WTC11 (cell line): ENCODE measurements at regions not wholly inside any gene's neighbourhood (a gene's known extent, or its start where the extent isn't known, plus 50 kb on each side); places are given as distances from the start of the nearest gene placed in this dataset.

Experiments used
- ATAC-seq: fragments of 200-7000 bp; cut with Tn5 transposase; 2 replicates; pipeline ENCODE4 v1.10.0; 2021; ENCODE audit warnings: mild to moderate bottlenecking, moderate library complexity
- CTCF ChIA-PET: fragments of 300-600 bp; sonication (Branson Sonifier 250); formaldehyde crosslinking; loops from one replicate; lab custom pipeline; 2021; ENCODE audit warnings: antibody characterized with exemption; lab: Charles Lee
- POLR2A ChIA-PET: fragments of 350-600 bp; sonication (Branson Sonifier 250); formaldehyde crosslinking; loops from one replicate; lab custom pipeline; 2021; ENCODE audit warnings: antibody characterized with exemption; lab: Charles Lee
- DNase-seq: peaks from one replicate; pipeline ENCODE4 v3.0.0; 2021; ENCODE audit warnings: low spot score
- H3K27ac Mint-ChIP-seq: 2 replicates; pipeline ENCODE4 v1.8.0; 2021; ENCODE audit warnings: mixed read lengths
- H3K27me3 Mint-ChIP-seq: 2 replicates; pipeline ENCODE4 v1.8.0; 2021; ENCODE audit warnings: low read depth, mild to moderate bottlenecking, moderate library complexity, mixed read lengths
- H3K36me3 Mint-ChIP-seq: 2 replicates; pipeline ENCODE4 v1.8.0; 2021; ENCODE audit warnings: mixed read lengths
- H3K4me1 Mint-ChIP-seq: 2 replicates; pipeline ENCODE4 v1.8.0; 2022; ENCODE audit warnings: mixed read lengths
- H3K4me3 Mint-ChIP-seq: 2 replicates; pipeline ENCODE4 v1.8.0; 2021; ENCODE audit warnings: mild to moderate bottlenecking, moderate library complexity, mixed read lengths
- H3K9me3 Mint-ChIP-seq: 2 replicates; pipeline ENCODE4 v1.8.0; 2021; ENCODE audit warnings: mixed read lengths
- AFF4 ChIP-seq: sonication (generic); formaldehyde crosslinking; IDR thresholded peaks from 2 replicates; pipeline ENCODE4 v1.8.1; 2023; ENCODE audit warnings: mild to moderate bottlenecking, missing genetic modification reagents, borderline replicate concordance
- ARID4B ChIP-seq: sonication (generic); formaldehyde crosslinking; IDR thresholded peaks from 2 replicates; pipeline ENCODE4 v1.8.0; 2023; ENCODE audit warnings: missing genetic modification reagents, mild to moderate bottlenecking, borderline replicate concordance
- ATF2 ChIP-seq: sonication (generic); formaldehyde crosslinking; IDR thresholded peaks from 2 replicates; pipeline ENCODE4 v1.8.1; 2022; ENCODE audit warnings: low read depth, missing genetic modification reagents, borderline replicate concordance
- E2F1 ChIP-seq: sonication (generic); formaldehyde crosslinking; IDR thresholded peaks from 2 replicates; pipeline ENCODE4 v1.8.0; 2022; ENCODE audit warnings: mild to moderate bottlenecking, missing genetic modification reagents
- E2F4 ChIP-seq: sonication (generic); formaldehyde crosslinking; IDR thresholded peaks from 2 replicates; pipeline ENCODE4 v1.8.1; 2022; ENCODE audit warnings: low read depth, mild to moderate bottlenecking, moderate library complexity, missing genetic modification reagents, borderline replicate concordance
- FOXJ3 ChIP-seq: sonication (generic); formaldehyde crosslinking; IDR thresholded peaks from 2 replicates; pipeline ENCODE4 v1.9.0; 2021; ENCODE audit warnings: missing genetic modification reagents, mild to moderate bottlenecking, borderline replicate concordance
- FOXP1 ChIP-seq: sonication (generic); formaldehyde crosslinking; IDR thresholded peaks from 2 replicates; pipeline ENCODE4 v1.8.0; 2022; ENCODE audit warnings: missing genetic modification reagents, mild to moderate bottlenecking, moderate library complexity, borderline replicate concordance
- GABPB1 ChIP-seq: sonication (generic); formaldehyde crosslinking; IDR thresholded peaks from 2 replicates; pipeline ENCODE4 v1.8.1; 2023; ENCODE audit warnings: mild to moderate bottlenecking, missing genetic modification reagents
- IRF2 ChIP-seq: sonication (generic); formaldehyde crosslinking; IDR thresholded peaks from 2 replicates; pipeline ENCODE4 v1.8.0; 2022; ENCODE audit warnings: low read depth, missing genetic modification reagents, borderline replicate concordance
- JAZF1 ChIP-seq: fragments of 250-450 bp; sonication (Bioruptor Pico); IDR thresholded peaks from 2 replicates; pipeline ENCODE4 v1.9.0; 2021; ENCODE audit warnings: moderate library complexity, mild to moderate bottlenecking, inconsistent platforms
- NFATC4 ChIP-seq: fragments of 250-450 bp; sonication (Bioruptor Pico); IDR thresholded peaks from 2 replicates; pipeline ENCODE4 v1.9.0; 2021; ENCODE audit warnings: mild to moderate bottlenecking
- NFE2L1 ChIP-seq: sonication (generic); formaldehyde crosslinking; IDR thresholded peaks from 2 replicates; pipeline ENCODE4 v1.8.1; 2023; ENCODE audit warnings: missing genetic modification reagents
- NR1H2 ChIP-seq: sonication (generic); formaldehyde crosslinking; IDR thresholded peaks from 2 replicates; pipeline ENCODE4 v1.9.0; 2021; ENCODE audit warnings: mild to moderate bottlenecking, moderate library complexity, missing genetic modification reagents
- TEAD4 ChIP-seq: sonication (generic); formaldehyde crosslinking; IDR thresholded peaks from 2 replicates; pipeline ENCODE4 v1.8.0; 2022; ENCODE audit warnings: mild to moderate bottlenecking, missing genetic modification reagents
- ZNF121 ChIP-seq: sonication (generic); formaldehyde crosslinking; IDR thresholded peaks from 2 replicates; pipeline ENCODE4 v1.8.0; 2023; ENCODE audit warnings: missing genetic modification reagents
- ZNF532 ChIP-seq: fragments of 250-450 bp; sonication (Bioruptor Pico); IDR thresholded peaks from 2 replicates; pipeline ENCODE4 v1.9.0; 2021; ENCODE audit warnings: mild to moderate bottlenecking, borderline replicate concordance
- ZNF671 ChIP-seq: fragments of 250-450 bp; sonication (Bioruptor Pico); IDR thresholded peaks from 2 replicates; pipeline ENCODE4 v1.8.0; 2021; ENCODE audit warnings: mild to moderate bottlenecking
- ZSCAN18 ChIP-seq: fragments of 250-450 bp; sonication (Bioruptor Pico); IDR thresholded peaks from 2 replicates; pipeline ENCODE4 v2.1.2; 2022; ENCODE audit warnings: mild to moderate bottlenecking, moderate library complexity

GRCh38 chr9:13920557-13920956, 393.4 kb downstream of the NFIB start (continued):
- TF ChIP-seq ATF2 (CRISPR knock-in tag) (no peak), JAZF1 (no peak), FOXJ3 (no peak), IRF2 (CRISPR knock-in tag) (no peak), TEAD4 (CRISPR knock-in tag) (no peak)

GRCh38 chr9:13919401-13919800, 394.5 kb downstream of the NFIB start:
- no peak for DNase-seq
- H3K4me3 Mint-ChIP-seq, result no peak overlapping the region
- no peaks in the 10 kb centered on the region for H3K27me3 Mint-ChIP-seq
- no peaks in the 10 kb centered on the region for H3K4me1 Mint-ChIP-seq
- peaks cover 19% of the 10 kb centered on the region for H3K9me3 Mint-ChIP-seq
- no peak overlapping the region for H3K27ac Mint-ChIP-seq
- POLR2A ChIA-PET, result no interaction called here
- peaks cover 12% of the 10 kb centered on the region for H3K36me3 Mint-ChIP-seq
- ATAC-seq, result no peak
- TF ChIP-seq NFATC4 (CRISPR knock-in tag) (no peak), FOXP1 (CRISPR knock-in tag) (no peak), E2F4 (CRISPR knock-in tag) (no peak), ZNF532 (CRISPR knock-in tag) (no peak), ARID4B (CRISPR knock-in tag) (no peak), NR1H2 (CRISPR knock-in tag) (no peak), ZNF121 (CRISPR knock-in tag) (no peak), ZSCAN18 (no peak), AFF4 (CRISPR knock-in tag) (no peak), E2F1 (no peak), GABPB1 (CRISPR knock-in tag) (no peak), ZNF671 (CRISPR knock-in tag) (no peak), NFE2L1 (CRISPR knock-in tag) (no peak)
- TF ChIP-seq, all 79 proteins: peak for 0
- CTCF ChIA-PET, result no interaction called here
